ENCODE measurements at regions not wholly inside any gene's neighbourhood (a gene's known extent, or its start where the extent isn't known, plus 50 kb on each side); places are given as distances from the start of the nearest gene placed in this dataset.

GRCh38 chr3:176842914-176843313 lies 354.4 kb downstream of the TBL1XR1 start:
- ChIA-PET CTCF (no interaction called here), POLR2A (no interaction called here)
- no peak overlapping the region for H3K9ac ChIP-seq
- TF ChIP-seq, protein P1, sequence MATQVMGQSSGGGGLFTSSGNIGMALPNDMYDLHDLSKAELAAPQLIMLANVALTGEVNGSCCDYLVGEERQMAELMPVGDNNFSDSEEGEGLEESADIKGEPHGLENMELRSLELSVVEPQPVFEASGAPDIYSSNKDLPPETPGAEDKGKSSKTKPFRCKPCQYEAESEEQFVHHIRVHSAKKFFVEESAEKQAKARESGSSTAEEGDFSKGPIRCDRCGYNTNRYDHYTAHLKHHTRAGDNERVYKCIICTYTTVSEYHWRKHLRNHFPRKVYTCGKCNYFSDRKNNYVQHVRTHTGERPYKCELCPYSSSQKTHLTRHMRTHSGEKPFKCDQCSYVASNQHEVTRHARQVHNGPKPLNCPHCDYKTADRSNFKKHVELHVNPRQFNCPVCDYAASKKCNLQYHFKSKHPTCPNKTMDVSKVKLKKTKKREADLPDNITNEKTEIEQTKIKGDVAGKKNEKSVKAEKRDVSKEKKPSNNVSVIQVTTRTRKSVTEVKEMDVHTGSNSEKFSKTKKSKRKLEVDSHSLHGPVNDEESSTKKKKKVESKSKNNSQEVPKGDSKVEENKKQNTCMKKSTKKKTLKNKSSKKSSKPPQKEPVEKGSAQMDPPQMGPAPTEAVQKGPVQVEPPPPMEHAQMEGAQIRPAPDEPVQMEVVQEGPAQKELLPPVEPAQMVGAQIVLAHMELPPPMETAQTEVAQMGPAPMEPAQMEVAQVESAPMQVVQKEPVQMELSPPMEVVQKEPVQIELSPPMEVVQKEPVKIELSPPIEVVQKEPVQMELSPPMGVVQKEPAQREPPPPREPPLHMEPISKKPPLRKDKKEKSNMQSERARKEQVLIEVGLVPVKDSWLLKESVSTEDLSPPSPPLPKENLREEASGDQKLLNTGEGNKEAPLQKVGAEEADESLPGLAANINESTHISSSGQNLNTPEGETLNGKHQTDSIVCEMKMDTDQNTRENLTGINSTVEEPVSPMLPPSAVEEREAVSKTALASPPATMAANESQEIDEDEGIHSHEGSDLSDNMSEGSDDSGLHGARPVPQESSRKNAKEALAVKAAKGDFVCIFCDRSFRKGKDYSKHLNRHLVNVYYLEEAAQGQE (IDR thresholded peaks at IDR 0.05; ENCODE audit: low read depth, low read length): no peak
- TF ChIP-seq FOXJ3 (CRISPR knock-in tag; IDR thresholded peaks at IDR 0.05) (no peak), FOXM1 (IDR thresholded peaks at IDR 0.05; ENCODE audit: low read depth) (no peak), POLR2AphosphoS5 (IDR thresholded peaks at IDR 0.05; ENCODE audit: low read depth, low read length) (no peak), MAX (IDR thresholded peaks at IDR 0.05; ENCODE audit: low read depth) (no peak), TEAD4 (IDR thresholded peaks at IDR 0.05; ENCODE audit: borderline replicate concordance, insufficient read depth) (no peak), MXI1 (IDR thresholded peaks at IDR 0.05; ENCODE audit: low read depth, low read length) (no peak), SIN3A (IDR thresholded peaks at IDR 0.05; ENCODE audit: borderline replicate concordance, low read depth, low read length) (no peak), EP300 (IDR thresholded peaks at IDR 0.05; ENCODE audit: borderline replicate concordance in 1 of 2, low read depth in 1 of 2, low read length in 1 of 2) (no peak), NRF1 (IDR thresholded peaks at IDR 0.05; ENCODE audit: low read depth, low read length) (no peak)
- TF ChIP-seq, protein P2, sequence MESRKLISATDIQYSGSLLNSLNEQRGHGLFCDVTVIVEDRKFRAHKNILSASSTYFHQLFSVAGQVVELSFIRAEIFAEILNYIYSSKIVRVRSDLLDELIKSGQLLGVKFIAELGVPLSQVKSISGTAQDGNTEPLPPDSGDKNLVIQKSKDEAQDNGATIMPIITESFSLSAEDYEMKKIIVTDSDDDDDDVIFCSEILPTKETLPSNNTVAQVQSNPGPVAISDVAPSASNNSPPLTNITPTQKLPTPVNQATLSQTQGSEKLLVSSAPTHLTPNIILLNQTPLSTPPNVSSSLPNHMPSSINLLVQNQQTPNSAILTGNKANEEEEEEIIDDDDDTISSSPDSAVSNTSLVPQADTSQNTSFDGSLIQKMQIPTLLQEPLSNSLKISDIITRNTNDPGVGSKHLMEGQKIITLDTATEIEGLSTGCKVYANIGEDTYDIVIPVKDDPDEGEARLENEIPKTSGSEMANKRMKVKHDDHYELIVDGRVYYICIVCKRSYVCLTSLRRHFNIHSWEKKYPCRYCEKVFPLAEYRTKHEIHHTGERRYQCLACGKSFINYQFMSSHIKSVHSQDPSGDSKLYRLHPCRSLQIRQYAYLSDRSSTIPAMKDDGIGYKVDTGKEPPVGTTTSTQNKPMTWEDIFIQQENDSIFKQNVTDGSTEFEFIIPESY (IDR thresholded peaks at IDR 0.05; ENCODE audit: borderline replicate concordance, low read depth): no peak
- no peaks in the 10 kb centered on the region for H3K79me2 ChIP-seq (ENCODE audit: insufficient read depth)
- 28% methylated on average over 2 of the region's 2 CpGs for WGBS (ENCODE audit: low lambda C conversion rate)
- H4K20me1 ChIP-seq (ENCODE audit: insufficient read depth): no peaks in the 10 kb centered on the region
- no peak for DNase-seq
- H2AFZ ChIP-seq (ENCODE audit: low read depth): no peak overlapping the region
- H3K36me3 ChIP-seq (replicated peaks in 1 of 2; ENCODE audit: control insufficient read depth in 1 of 2, insufficient read depth in 2 of 2, low read length in 1 of 2): no peaks in the 10 kb centered on the region
- H3F3A ChIP-seq (replicated peaks; ENCODE audit: insufficient read depth): no peaks in the 10 kb centered on the region
- no peaks in the 10 kb centered on the region for H3K9me2 ChIP-seq
- no peaks in the 10 kb centered on the region for H3K4me1 ChIP-seq (ENCODE audit: control insufficient read depth in 1 of 2, insufficient read depth in 2 of 2, low read depth in 1 of 2, low read length in 1 of 2)
- H3K4me2 ChIP-seq: no peak overlapping the region
- H3K4me3 ChIP-seq (ENCODE audit: low read depth in 2 of 2, low read length in 1 of 2): no peak overlapping the region
- H3K27ac ChIP-seq (ENCODE audit: low read depth in 2 of 2, low read length in 1 of 2): no peak overlapping the region
- H3K27me3 ChIP-seq (ENCODE audit: insufficient read depth): no peaks in the 10 kb centered on the region; the same call in 1 of the 2 replicates
- no peaks in the 10 kb centered on the region for H3K9me3 ChIP-seq

Measured in SK-N-SH (cell line).